Fibroblast of lung (primary cell): ENCODE measurements at regions not wholly inside any gene's neighbourhood (a gene's known extent, or its start where the extent isn't known, plus 50 kb on each side); places are given as distances from the start of the nearest gene placed in this dataset.

Experiments used
- EZH2 ChIP-seq: IDR thresholded peaks from 2 replicates; pipeline ENCODE4 v1.5.1; 2012; ENCODE audit warnings: low read length, control low read depth, mild to moderate bottlenecking; ENCODE audit errors: missing control alignments
- TF ChIP-seq, protein P1 (sequence below), 2 donors: IDR thresholded peaks in 1 of 2; conservative IDR thresholded peaks in 1 of 2; 1 replicate in 1 of 2; 2 replicates in 1 of 2; pipeline ENCODE4 v1.5.1; 2011 to 2012; ENCODE audit warnings: low read length in 2 of 2, control low read depth in 1 of 2, inconsistent platforms in 1 of 2, low read depth in 1 of 2, mild to moderate bottlenecking in 1 of 2

DNA sequence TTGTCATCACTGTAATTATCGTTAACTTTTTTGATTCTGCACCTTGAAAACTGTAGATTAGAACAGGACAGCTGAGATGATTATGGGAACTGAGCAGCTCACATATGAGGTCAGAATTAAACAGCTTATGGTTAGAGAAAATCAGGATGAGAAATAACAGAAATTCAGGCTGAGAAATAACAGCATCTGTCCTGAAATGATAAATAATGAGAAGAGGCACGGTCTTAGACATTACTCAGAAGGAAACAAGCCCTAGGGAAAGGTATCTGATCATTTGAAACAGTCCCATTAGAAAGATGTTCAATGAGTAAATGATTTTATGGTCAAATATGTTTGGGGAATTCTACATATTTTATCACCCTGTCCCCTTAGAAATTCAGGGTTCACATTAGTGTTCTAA, 65.6 kb upstream of the PCGF5 start:
- TF ChIP-seq, protein P1, sequence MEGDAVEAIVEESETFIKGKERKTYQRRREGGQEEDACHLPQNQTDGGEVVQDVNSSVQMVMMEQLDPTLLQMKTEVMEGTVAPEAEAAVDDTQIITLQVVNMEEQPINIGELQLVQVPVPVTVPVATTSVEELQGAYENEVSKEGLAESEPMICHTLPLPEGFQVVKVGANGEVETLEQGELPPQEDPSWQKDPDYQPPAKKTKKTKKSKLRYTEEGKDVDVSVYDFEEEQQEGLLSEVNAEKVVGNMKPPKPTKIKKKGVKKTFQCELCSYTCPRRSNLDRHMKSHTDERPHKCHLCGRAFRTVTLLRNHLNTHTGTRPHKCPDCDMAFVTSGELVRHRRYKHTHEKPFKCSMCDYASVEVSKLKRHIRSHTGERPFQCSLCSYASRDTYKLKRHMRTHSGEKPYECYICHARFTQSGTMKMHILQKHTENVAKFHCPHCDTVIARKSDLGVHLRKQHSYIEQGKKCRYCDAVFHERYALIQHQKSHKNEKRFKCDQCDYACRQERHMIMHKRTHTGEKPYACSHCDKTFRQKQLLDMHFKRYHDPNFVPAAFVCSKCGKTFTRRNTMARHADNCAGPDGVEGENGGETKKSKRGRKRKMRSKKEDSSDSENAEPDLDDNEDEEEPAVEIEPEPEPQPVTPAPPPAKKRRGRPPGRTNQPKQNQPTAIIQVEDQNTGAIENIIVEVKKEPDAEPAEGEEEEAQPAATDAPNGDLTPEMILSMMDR (conservative IDR thresholded peaks at IDR 0.05 in 1 of 2, IDR thresholded peaks at IDR 0.05 in 1 of 2; ENCODE audit: low read depth in 1 of 2, low read length in 2 of 2) = no peak
- TF ChIP-seq EZH2 = no peak
